Endodermal cell (in vitro differentiated cells): ENCODE measurements at regions not wholly inside any gene's neighbourhood (a gene's known extent, or its start where the extent isn't known, plus 50 kb on each side); places are given as distances from the start of the nearest gene placed in this dataset.

Experiments
- DNase-seq: peaks from one replicate; pipeline ENCODE4 v3.0.0-alpha.2; 2017
- H3K27ac ChIP-seq: 2 replicates; pipeline ENCODE4 v1.5.1; 2013; ENCODE audit warnings: mild to moderate bottlenecking, low read depth, low read length, moderate library complexity
- H3K27me3 ChIP-seq: 2 replicates; pipeline ENCODE4 v1.6.1; 2013; ENCODE audit warnings: mild to moderate bottlenecking, low read length, moderate library complexity; ENCODE audit not compliant: insufficient read depth, control insufficient read depth, poor library complexity, severe bottlenecking
- H3K36me3 ChIP-seq: 2 replicates; pipeline ENCODE4 v1.7.0; 2013; ENCODE audit warnings: mild to moderate bottlenecking, low read length, moderate library complexity; ENCODE audit not compliant: control insufficient read depth, insufficient read depth
- H3K4me1 ChIP-seq: one replicate; pipeline ENCODE4 v1.7.0; 2013; ENCODE audit warnings: low read length; ENCODE audit not compliant: control insufficient read depth, insufficient read depth
- H3K4me3 ChIP-seq: 2 replicates; pipeline ENCODE4 v1.5.1; 2013; ENCODE audit warnings: mild to moderate bottlenecking, low read length, moderate library complexity
- H3K9ac ChIP-seq: 2 replicates; pipeline ENCODE4 v1.6.1; 2013; ENCODE audit warnings: mild to moderate bottlenecking, low read length, moderate library complexity; ENCODE audit not compliant: poor library complexity, severe bottlenecking; ENCODE audit errors: extremely low read depth
- H3K9me3 ChIP-seq: 2 replicates; pipeline ENCODE4 v1.6.1; 2013; ENCODE audit warnings: mild to moderate bottlenecking, low read length, moderate library complexity; ENCODE audit not compliant: control insufficient read depth
- H3K27ac Mint-ChIP-seq: 2 replicates; pipeline ENCODE4 v1.8.0; 2020; ENCODE audit warnings: mixed read lengths
- H3K27me3 Mint-ChIP-seq: 2 replicates; pipeline ENCODE4 v1.8.0; 2021; ENCODE audit warnings: mild to moderate bottlenecking, mixed read lengths; ENCODE audit not compliant: insufficient read depth
- H3K36me3 Mint-ChIP-seq: 2 replicates; pipeline ENCODE4 v1.8.0; 2020; ENCODE audit warnings: low read depth, mixed read lengths
- H3K4me1 Mint-ChIP-seq: 2 replicates; pipeline ENCODE4 v1.8.0; 2020; ENCODE audit warnings: mixed read lengths
- H3K4me3 Mint-ChIP-seq: 2 replicates; pipeline ENCODE4 v1.8.0; 2020; ENCODE audit warnings: mild to moderate bottlenecking, moderate library complexity, mixed read lengths
- H3K9me3 Mint-ChIP-seq: 2 replicates; pipeline ENCODE4 v1.8.0; 2020; ENCODE audit warnings: mild to moderate bottlenecking, mixed read lengths
- WGBS, 2 experiments: methylation state at CpG; one replicate each; pipeline versions ENCODE4 v1.1.5 to v1.1.7; 2013; ENCODE audit warnings: missing lambda C conversion rate in 2 of 2, mixed read lengths in 1 of 2; ENCODE audit not compliant: insufficient coverage in 1 of 2, insufficient read length in 1 of 2; 5-methylcytosine and 5-hydroxymethylcytosine counted together
- TF ChIP-seq, protein P1 (sequence below): fragments of 200-600 bp; sonication (generic); conservative IDR thresholded peaks from 2 replicates; pipeline ENCODE4 v1.5.0; 2021; ENCODE audit warnings: antibody characterized with exemption, mild to moderate bottlenecking

DNA sequence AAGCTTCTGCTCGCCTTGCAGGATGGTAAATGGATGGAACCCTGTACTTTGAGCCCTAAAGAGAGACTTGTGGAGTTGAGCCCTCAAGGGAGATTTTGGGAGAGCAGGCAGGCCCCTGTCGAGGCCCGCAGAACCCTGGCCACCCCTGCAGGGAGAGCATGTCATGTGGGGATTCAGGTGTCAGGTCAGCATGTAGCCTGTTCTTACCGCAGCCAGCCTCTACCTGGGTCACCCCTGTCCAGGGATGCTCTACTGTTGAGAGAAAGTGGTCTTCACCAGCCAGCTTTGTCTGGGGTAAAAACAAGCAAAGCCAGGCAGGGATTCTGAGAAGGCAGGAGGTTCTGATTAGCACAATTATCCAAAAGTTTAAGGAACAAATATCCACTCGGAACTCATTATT, 55.6 kb upstream of the PROKR2 start:
- Histone ChIP-seq H3K36me3 (no peaks in the 10 kb centered on the region), H3K9me3 (no peaks in the 10 kb centered on the region), H3K9ac (no peak overlapping the region), H3K4me1 (no peaks in the 10 kb centered on the region), H3K4me3 (no peak overlapping the region), H3K27ac (no peak overlapping the region), H3K27me3 (no peaks in the 10 kb centered on the region)
- peaks cover 2% of the 10 kb centered on the region for H3K9me3 Mint-ChIP-seq
- H3K27ac Mint-ChIP-seq, result no peak overlapping the region
- WGBS, 2 experiments, result 85 to 94% methylated on average over 3 to 5 of the region's 5 CpGs
- H3K36me3 Mint-ChIP-seq, result no peaks in the 10 kb centered on the region
- TF ChIP-seq, protein P1, sequence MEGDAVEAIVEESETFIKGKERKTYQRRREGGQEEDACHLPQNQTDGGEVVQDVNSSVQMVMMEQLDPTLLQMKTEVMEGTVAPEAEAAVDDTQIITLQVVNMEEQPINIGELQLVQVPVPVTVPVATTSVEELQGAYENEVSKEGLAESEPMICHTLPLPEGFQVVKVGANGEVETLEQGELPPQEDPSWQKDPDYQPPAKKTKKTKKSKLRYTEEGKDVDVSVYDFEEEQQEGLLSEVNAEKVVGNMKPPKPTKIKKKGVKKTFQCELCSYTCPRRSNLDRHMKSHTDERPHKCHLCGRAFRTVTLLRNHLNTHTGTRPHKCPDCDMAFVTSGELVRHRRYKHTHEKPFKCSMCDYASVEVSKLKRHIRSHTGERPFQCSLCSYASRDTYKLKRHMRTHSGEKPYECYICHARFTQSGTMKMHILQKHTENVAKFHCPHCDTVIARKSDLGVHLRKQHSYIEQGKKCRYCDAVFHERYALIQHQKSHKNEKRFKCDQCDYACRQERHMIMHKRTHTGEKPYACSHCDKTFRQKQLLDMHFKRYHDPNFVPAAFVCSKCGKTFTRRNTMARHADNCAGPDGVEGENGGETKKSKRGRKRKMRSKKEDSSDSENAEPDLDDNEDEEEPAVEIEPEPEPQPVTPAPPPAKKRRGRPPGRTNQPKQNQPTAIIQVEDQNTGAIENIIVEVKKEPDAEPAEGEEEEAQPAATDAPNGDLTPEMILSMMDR, result no peak
- H3K4me3 Mint-ChIP-seq, result no peak overlapping the region
- no peak for DNase-seq
- H3K4me1 Mint-ChIP-seq, result no peaks in the 10 kb centered on the region
- peaks cover 4% of the 10 kb centered on the region for H3K27me3 Mint-ChIP-seq

DNA sequence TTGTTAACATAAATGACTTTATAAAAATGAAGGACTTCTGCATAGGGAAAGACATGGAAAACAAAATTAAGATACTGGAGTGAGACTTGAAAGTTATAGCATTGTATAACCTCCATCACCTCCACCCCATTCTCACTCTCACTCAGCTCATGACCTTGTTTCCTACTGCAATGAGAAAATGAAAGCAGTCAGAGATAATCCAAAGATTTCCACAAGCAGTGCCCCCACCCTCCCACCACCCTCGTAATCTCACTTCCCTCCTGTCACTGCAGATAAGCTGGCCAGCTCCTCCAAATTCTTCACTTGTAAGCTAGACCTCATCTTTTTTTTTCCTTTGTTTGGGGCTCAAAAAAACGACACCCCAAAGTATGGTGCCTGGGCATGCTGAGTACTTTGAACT, 52.9 kb upstream of the PROKR2 start:
- Histone ChIP-seq H3K27me3 (no peaks in the 10 kb centered on the region), H3K27ac (no peak overlapping the region), H3K4me3 (no peak overlapping the region), H3K36me3 (no peaks in the 10 kb centered on the region), H3K4me1 (no peaks in the 10 kb centered on the region), H3K9ac (no peak overlapping the region), H3K9me3 (peaks cover 22% of the 10 kb centered on the region)
- peaks cover 24% of the 10 kb centered on the region for H3K9me3 Mint-ChIP-seq
- no peaks in the 10 kb centered on the region for H3K27me3 Mint-ChIP-seq
- H3K4me1 Mint-ChIP-seq, result no peaks in the 10 kb centered on the region
- TF ChIP-seq, protein P1, result no peak
- no peak for DNase-seq
- WGBS, 2 experiments, result 59 to 100% methylated on average over 1 to 2 of the region's 2 CpGs
- no peak overlapping the region for H3K4me3 Mint-ChIP-seq
- no peak overlapping the region for H3K27ac Mint-ChIP-seq
- H3K36me3 Mint-ChIP-seq, result no peaks in the 10 kb centered on the region
